HepG2 (cell line): ENCODE measurements at regions not wholly inside any gene's neighbourhood (a gene's known extent, or its start where the extent isn't known, plus 50 kb on each side); places are given as distances from the start of the nearest gene placed in this dataset.

ENCODE experiments used
- ATAC-seq: fragments of 200-7000 bp; cut with Tn5 transposase; 3 replicates; pipeline ENCODE4 v1.9.1; 2020; ENCODE audit warnings: mild to moderate bottlenecking, moderate library complexity
- BruUV-seq: library from RNA; stranded (reverse); fragments of 400-500 nt; replicated peaks from 2 replicates; lab custom pipeline; 2021; lab: Mats Ljungman, UMichigan
- CTCF ChIA-PET: fragments of 300-600 bp; formaldehyde crosslinking; extraction: SDS; loops from one replicate; lab custom pipeline; 2021; ENCODE audit warnings: low total read pairs, inconsistent platforms, low intra/inter-chr PET ratio; lab: Yijun Ruan, JAX
- POLR2A ChIA-PET: fragments of 350-600 bp; sonication (Branson Sonifier 250); formaldehyde crosslinking; loops from one replicate; lab custom pipeline; 2020; ENCODE audit warnings: antibody characterized with exemption, inconsistent platforms; lab: Yijun Ruan, JAX
- DNase-seq: peaks from one replicate; pipeline ENCODE4 v3.0.0-alpha.2; 2015; ENCODE audit warnings: low spot score
- FAIRE-seq: peaks from 3 replicates; lab custom pipeline; 2011; peaks lifted over from hg19 to GRCh38; lab: Jason Lieb, UNC
- H2AFZ ChIP-seq: one replicate; pipeline ENCODE4 v1.6.1; 2011; ENCODE audit warnings: low read length, inconsistent platforms
- H3K27ac ChIP-seq: fragments of 300-600 bp; 3 replicates; pipeline ENCODE4 v1.8.0; 2011; ENCODE audit warnings: mixed run types, mild to moderate bottlenecking, mixed read lengths, low read length, inconsistent platforms; ENCODE audit not compliant: insufficient read depth; ENCODE audit errors: extremely low read length
- H3K27me3 ChIP-seq, 2 experiments: fragments of 200-600 bp in 1 of 2; 2 replicates in 1 of 2; 3 replicates in 1 of 2; pipeline versions ENCODE4 v1.6.0 to v1.8.0; 2011; ENCODE audit warnings: low read length in 2 of 2, mild to moderate bottlenecking in 2 of 2, moderate library complexity in 2 of 2, inconsistent platforms in 1 of 2; ENCODE audit not compliant: insufficient read depth in 2 of 2, control insufficient read depth in 1 of 2
- H3K36me3 ChIP-seq, 2 experiments: fragments of 200-600 bp in 1 of 2; replicated peaks in 1 of 2; 2 replicates in 1 of 2; 3 replicates in 1 of 2; pipeline versions ENCODE4 v1.5.1 to v1.8.0; 2011; ENCODE audit warnings: low read length in 2 of 2, inconsistent platforms in 1 of 2; ENCODE audit not compliant: insufficient read depth in 2 of 2, control insufficient read depth in 1 of 2
- H3K4me1 ChIP-seq: 2 replicates; pipeline ENCODE4 v1.5.1; 2012; ENCODE audit warnings: low read length, inconsistent platforms; ENCODE audit not compliant: insufficient read depth
- H3K4me2 ChIP-seq: 2 replicates; pipeline ENCODE4 v1.6.0; 2011; ENCODE audit warnings: low read depth, low read length, inconsistent platforms
- H3K4me3 ChIP-seq, 3 experiments: fragments of 200-600 bp in 1 of 3; sonication (generic), shearing (Covaris generic) in 1 of 3; replicated peaks in 1 of 3; 2 replicates each; pipeline ENCODE4 v1.5.1; 2011 to 2016; ENCODE audit warnings: low read length in 3 of 3, inconsistent platforms in 2 of 3, low read depth in 2 of 3, mild to moderate bottlenecking in 2 of 3, control low read depth in 1 of 3, mixed read lengths in 1 of 3; ENCODE audit not compliant: insufficient read depth in 1 of 3
- H3K79me2 ChIP-seq: one replicate; pipeline ENCODE4 v1.6.1; 2011; ENCODE audit warnings: low read length, inconsistent platforms; ENCODE audit not compliant: insufficient read depth
- H3K9ac ChIP-seq: 2 replicates; pipeline ENCODE4 v1.6.0; 2011; ENCODE audit warnings: mild to moderate bottlenecking, low read depth, low read length, inconsistent platforms; ENCODE audit not compliant: insufficient read depth
- H3K9me3 ChIP-seq: 2 replicates; pipeline ENCODE4 v1.5.1; 2012; ENCODE audit warnings: mild to moderate bottlenecking, low read length
- H4K20me1 ChIP-seq: 2 replicates; pipeline ENCODE4 v1.6.0; 2011; ENCODE audit warnings: inconsistent platforms, mild to moderate bottlenecking, low read length, moderate library complexity; ENCODE audit not compliant: insufficient read depth
- HINFP ChIP-seq: sonication (generic); formaldehyde crosslinking; IDR thresholded peaks from 2 replicates; pipeline ENCODE4 v1.4.0; 2020; ENCODE audit warnings: low read depth, mild to moderate bottlenecking, missing genetic modification reagents
- HOXA7 ChIP-seq: sonication (generic); formaldehyde crosslinking; IDR thresholded peaks from 2 replicates; pipeline ENCODE4 v1.8.1; 2022; ENCODE audit warnings: mild to moderate bottlenecking, missing genetic modification reagents, moderate library complexity
- JUN ChIP-seq: sonication (generic); formaldehyde crosslinking; IDR thresholded peaks from 2 replicates; pipeline ENCODE4 v1.4.0; 2020; ENCODE audit warnings: mild to moderate bottlenecking, missing genetic modification reagents
- KDM4B ChIP-seq: sonication (generic); formaldehyde crosslinking; IDR thresholded peaks from 2 replicates; pipeline ENCODE4 v1.4.0; 2020; ENCODE audit warnings: missing genetic modification reagents
- MAFK ChIP-seq, 2 experiments: IDR thresholded peaks in 1 of 2; conservative IDR thresholded peaks in 1 of 2; 2 replicates each; pipeline ENCODE4 v1.6.1; 2011; ENCODE audit warnings: improper control_type of control experiment in 2 of 2, low read length in 2 of 2
- POLR2AphosphoS5 ChIP-seq: IDR thresholded peaks from 2 replicates; pipeline ENCODE4 v1.6.1; 2012; ENCODE audit warnings: low read depth, low read length
- REL ChIP-seq: sonication (generic); formaldehyde crosslinking; conservative IDR thresholded peaks from 2 replicates; pipeline ENCODE4 v1.8.0; 2022; ENCODE audit warnings: mild to moderate bottlenecking, missing genetic modification reagents, moderate library complexity
- SRY ChIP-seq: sonication (generic); formaldehyde crosslinking; IDR thresholded peaks from 2 replicates; pipeline ENCODE4 v1.8.0; 2022; ENCODE audit warnings: mild to moderate bottlenecking, missing genetic modification reagents
- ZMAT3 ChIP-seq: sonication (generic); formaldehyde crosslinking; conservative IDR thresholded peaks from 2 replicates; pipeline ENCODE4 v1.7.0; 2021; ENCODE audit warnings: missing genetic modification reagents
- ZNF382 ChIP-seq: sonication (generic); formaldehyde crosslinking; IDR thresholded peaks from 2 replicates; pipeline ENCODE4 v1.5.0; 2020; ENCODE audit warnings: missing genetic modification reagents, mild to moderate bottlenecking, borderline replicate concordance
- WGBS: methylation state at CpG from one replicate; pipeline ENCODE4 v1.1.6; 2017; ENCODE audit warnings: low lambda C conversion rate; 5-methylcytosine and 5-hydroxymethylcytosine counted together
- in situ Hi-C: cut with HindIII; loops from 2 replicates; pipeline ENCODE4 v1.10.0; 2017; ENCODE audit warnings: low pct_unique_long_range_greater_than_20kb; ENCODE audit not compliant: extremely low pct_ligation_motif_present
- intact Hi-C: fragments of 100-400 bp; cut with micrococcal nuclease; formaldehyde crosslinking; loops from one replicate; pipeline ENCODE4 v1.10.0; 2022; ENCODE audit not compliant: unreplicated experiment

DNA sequence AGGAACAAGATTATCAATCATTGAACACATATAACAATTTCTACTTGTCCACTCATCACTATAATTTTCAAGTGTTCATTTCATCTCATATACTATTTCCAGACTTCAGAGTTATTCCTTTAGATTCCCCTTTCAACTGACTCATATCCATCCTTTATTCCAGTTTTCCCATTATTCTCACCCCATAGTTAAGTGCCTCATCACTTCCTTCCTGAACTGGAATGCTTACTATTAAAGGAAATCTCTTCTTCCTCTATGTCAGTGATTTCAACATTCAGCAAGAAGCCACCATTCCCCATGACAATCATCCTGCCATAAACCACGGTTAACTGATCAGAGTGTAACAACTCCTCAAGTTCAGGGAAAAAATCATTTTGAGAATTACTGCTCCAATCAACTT lies 198.9 kb downstream of the FBXO8 start:
- Histone ChIP-seq H4K20me1 (no peaks in the 10 kb centered on the region), H3K9ac (no peak overlapping the region), H3K79me2 (no peaks in the 10 kb centered on the region), H3K4me3 (no peak overlapping the region), H3K36me3 (no peaks in the 10 kb centered on the region), H3K4me2 (no peak overlapping the region), H2AFZ (no peak overlapping the region), H3K9me3 (no peaks in the 10 kb centered on the region), H3K27ac (no peak overlapping the region), H3K4me1 (no peaks in the 10 kb centered on the region), H3K27me3 (no peaks in the 10 kb centered on the region)
- DNase-seq (no peak), ATAC-seq (no peak), FAIRE-seq (no peak)
- no TSS peak for BruUV-seq
- POLR2A ChIA-PET, result no interaction called here
- WGBS, result 0% methylated on average over 1 of the region's 1 CpG
- TF ChIP-seq ZNF382 (CRISPR knock-in tag) (no peak), SRY (no peak), HOXA7 (CRISPR knock-in tag) (no peak), POLR2AphosphoS5 (no peak), REL (no peak), JUN (CRISPR knock-in tag) (no peak), KDM4B (CRISPR knock-in tag) (no peak), HINFP (CRISPR knock-in tag) (no peak), MAFK (conservative IDR thresholded peaks at IDR 0.05 in 1 of 2, IDR thresholded peaks at IDR 0.05 in 1 of 2; ENCODE audit: low read length in 2 of 2) (no peak), ZMAT3 (CRISPR knock-in tag) (no peak)
- intact Hi-C loops, result no loop called here
- in situ Hi-C loops, result no loop called here
- CTCF ChIA-PET, result no interaction called here
